T-helper 22 cell (primary cell): ENCODE measurements at regions not wholly inside any gene's neighbourhood (a gene's known extent, or its start where the extent isn't known, plus 50 kb on each side); places are given as distances from the start of the nearest gene placed in this dataset.

Source experiments
- DNase-seq: peaks from one replicate; pipeline ENCODE4 v3.0.0-alpha.2; 2020; ENCODE audit warnings: low read depth

DNA sequence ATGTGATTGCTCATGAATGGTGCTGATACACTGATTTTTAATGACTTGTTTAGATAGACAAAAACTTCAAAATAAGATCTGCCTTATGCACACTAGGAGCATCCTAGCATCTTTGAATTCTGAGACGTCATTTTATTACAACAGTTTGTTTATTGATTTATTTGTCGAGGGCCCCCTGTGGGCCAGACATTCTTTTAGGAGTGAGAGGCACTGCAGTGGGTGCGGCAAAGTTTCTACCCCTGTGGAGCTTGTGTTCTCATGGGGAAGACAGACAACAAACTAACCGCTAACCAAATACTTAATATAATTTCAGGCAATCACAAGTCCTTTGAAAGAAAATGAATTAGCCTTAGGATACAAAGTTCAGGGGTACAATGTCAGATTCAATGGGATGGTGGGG is 363.1 kb downstream of the RPS24 start:
- no peak for DNase-seq

- DNase-seq = no peak
Observed at GRCh38 chr10:78397786-78398185, 364.1 kb downstream of the RPS24 start.

DNA sequence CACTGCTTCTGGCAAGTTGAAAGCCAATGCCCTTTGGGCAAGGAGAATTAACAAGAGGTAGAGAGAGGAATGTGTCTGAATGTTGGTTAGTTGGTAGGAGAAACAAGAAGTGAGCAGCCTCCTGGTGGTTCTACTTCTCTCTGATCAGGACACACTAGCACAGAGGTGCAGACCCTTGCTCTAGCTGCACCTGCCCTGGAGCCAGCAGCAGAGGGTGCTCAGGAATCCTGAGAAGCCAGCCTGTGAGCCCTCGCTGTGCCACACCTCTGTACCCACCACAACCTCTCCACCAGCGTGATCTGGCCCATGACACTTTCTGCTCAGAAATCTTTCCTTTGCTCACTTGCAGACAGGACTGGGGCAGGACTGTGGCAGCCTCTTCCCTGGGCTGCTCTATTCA is 364.7 kb downstream of the RPS24 start:
- no peak for DNase-seq

GRCh38 chr10:78401624-78402367 is 368.1 kb downstream of the RPS24 start:
- DNase-seq = no peak

- no peak for DNase-seq
Observed at GRCh38 chr10:78402591-78402990, 368.9 kb downstream of the RPS24 start.

- no peak for DNase-seq
Observed at GRCh38 chr10:78403781-78404180, 370.1 kb downstream of the RPS24 start.

DNA sequence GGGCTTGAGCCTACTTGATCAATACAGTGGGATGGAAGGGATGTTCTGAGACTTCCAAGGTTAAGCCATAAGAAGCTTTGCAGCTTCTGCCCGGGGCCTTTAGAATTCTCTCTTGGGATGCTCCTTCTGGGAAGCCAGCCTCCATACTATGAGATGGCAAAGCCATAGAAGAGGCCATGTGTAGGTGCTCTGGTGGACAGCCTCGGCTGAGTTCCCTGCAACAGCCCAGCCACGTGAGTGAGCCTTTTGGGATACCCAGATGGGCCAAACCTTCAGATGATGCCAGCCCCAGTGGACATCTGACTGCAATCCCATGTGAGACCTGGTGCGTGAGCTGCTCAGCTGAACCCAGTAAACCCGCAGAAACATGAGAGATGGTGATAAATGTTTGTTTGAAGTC is 370.6 kb downstream of the RPS24 start:
- DNase-seq = no peak

- no peak for DNase-seq
Observed at GRCh38 chr10:78405231-78405630, 371.6 kb downstream of the RPS24 start.

- DNase-seq = no peak
Observed at GRCh38 chr10:78405736-78406135, 372.1 kb downstream of the RPS24 start.

DNA sequence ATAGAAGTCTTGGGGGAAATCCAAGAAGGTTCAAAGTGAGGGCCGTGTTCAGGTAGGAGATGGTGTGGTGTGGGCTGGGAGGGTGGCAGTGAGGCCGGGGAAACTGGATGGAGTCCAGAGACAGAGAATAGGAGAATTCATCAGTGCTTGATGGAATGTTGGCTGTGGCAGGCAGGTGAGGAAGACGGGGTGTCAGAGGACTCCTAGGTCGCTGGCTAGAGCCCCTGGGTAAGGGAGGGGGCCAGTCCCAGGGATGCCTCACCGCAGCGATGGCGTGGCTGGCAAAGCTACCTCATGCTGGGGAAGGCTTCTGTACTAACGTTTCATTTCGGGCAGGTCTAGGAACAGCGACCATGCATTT is 373.0 kb downstream of the RPS24 start:
- no peak for DNase-seq

DNA sequence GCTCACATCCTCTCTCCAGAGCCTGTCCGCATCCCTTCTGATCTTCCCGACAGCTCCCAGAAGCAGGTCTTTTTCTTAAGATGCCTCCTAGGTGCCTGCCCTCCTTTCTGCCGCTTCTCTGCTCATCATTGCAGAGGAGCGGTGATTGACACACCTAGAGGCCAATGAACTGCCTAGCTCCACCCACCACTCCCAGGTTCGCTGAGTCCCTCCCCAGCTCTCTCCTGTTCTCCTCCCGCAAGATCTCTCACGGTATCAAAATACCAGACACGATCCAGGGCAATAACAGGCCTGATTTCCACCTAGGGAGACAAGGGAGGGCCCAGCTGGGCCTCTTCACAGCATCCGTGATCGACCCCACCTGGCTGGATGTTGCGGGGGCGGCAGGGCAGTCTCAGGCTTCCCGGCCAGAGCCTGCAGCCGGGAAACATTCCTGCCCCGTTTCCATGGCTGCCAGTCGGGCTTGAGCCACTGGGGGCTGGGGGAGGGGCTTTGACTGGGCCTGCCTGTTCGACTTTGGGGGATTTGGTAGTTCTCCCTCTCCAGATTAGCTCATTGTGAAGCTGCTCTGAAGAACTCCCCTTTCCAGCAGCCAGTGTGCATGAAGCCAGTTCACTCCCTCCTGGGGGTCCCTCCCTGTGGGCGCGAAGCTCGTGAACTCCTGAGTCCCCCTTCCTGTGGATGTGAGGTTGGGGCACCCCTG is 373.5 kb downstream of the RPS24 start:
- DNase-seq = no peak

DNA sequence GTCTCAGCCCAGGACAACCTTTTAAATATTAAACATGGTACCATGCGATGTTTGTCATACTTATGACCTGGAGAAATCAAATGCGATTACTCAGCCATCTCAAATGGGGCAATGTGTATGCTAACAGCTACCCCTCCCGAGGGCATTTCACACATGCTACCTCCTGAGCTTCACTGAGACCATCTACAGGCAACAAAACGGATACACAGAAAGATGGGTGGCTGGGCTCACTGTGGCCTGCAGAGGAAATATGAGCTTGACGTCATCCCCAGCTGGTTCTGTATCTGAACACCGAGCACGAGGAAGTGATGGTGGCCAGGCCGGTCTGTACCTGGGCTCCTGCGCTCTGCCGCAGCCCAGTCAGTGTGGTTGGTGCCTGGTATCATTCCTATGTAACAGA is 374.3 kb downstream of the RPS24 start:
- no peak for DNase-seq

DNA sequence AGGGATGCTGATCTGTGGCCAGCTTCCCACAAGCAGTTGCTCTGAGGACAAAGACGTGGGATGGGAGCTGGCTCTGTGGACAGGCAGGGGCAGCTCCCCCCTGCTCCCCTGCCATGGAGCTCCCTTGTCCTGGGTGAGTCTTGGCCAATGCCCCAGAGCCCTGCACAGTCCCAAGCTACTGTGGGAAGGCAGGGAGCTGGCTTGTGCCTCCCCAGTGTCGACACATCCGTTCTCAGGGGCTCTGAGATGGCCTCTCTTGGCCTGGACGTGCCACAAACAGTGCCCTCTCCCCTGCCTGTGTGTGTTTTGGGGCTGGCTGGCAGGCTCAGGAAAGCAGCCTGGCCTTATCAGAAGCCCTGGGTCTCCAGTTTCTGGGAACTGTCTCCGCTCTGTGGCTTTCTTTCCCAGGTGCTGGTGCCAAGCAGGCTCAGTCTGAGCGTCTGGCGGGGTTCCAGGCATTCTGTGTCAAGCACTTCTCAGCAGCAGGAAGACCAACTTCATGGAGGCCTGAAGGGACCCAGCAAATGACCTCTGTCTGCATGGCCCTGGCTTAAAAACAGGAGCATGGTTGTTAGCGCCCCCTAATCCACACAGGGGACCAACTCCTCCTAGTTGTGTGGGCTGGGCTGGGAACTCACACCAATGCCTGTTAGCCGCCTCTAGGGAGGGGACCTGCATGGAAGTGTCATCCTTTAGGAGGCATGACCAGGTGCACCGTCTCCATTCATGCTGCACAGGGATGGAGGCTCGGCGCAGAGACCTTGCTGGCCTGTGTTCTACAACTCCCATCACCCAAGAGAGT is 375.2 kb downstream of the RPS24 start:
- no peak for DNase-seq

DNA sequence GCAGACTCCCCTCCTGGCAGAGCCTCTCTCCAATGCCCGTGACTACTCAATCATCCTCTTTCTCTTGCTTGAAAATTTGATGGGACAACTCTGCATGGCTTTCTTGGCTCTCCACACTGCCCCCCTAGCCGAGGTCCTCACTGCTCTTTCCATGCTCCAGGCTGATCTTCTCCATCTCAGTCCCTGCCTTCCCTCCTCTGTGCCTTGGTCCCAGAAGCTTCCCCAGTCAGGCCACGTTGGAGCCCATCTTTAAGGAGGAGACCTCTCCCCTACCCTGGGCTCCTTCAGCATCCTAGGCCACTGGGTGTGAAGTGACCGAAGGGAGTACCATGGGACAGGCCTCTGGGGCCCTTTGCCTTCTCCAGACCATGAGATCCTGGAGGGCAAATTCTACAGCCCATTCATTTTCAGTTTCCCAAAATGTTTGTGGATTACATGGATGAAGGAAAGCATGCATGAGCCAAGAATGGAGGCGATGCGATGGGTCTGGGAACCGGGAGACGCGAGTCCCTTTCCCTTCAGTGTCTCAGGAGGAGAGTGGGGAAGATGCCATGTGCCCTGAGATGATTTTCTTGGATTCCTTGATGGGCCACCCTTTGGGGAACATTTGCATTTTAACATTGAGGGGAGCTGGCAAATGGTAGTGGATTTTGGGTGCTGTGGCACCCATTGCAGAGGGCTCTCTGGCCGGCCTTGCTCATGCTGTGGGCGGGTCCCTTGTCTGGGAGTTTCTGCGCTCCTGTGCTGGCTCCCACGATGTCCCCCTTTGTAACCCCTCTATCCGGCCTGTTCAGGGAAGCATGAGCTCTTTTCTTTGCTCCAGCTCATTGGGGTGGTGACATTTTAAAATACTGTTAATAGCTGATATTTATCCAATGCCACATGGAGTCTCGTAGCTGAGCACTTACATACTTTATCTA is 376.6 kb downstream of the RPS24 start:
- DNase-seq = no peak

- no peak for DNase-seq
Observed at GRCh38 chr10:78411716-78412115, 378.1 kb downstream of the RPS24 start.

- DNase-seq = no peak
Observed at GRCh38 chr10:78412605-78413004, 378.9 kb downstream of the RPS24 start.

GRCh38 chr10:78413076-78414055 is 379.7 kb downstream of the RPS24 start:
- no peak for DNase-seq

- DNase-seq = no peak
Observed at GRCh38 chr10:78414380-78414779, 380.7 kb downstream of the RPS24 start.

DNA sequence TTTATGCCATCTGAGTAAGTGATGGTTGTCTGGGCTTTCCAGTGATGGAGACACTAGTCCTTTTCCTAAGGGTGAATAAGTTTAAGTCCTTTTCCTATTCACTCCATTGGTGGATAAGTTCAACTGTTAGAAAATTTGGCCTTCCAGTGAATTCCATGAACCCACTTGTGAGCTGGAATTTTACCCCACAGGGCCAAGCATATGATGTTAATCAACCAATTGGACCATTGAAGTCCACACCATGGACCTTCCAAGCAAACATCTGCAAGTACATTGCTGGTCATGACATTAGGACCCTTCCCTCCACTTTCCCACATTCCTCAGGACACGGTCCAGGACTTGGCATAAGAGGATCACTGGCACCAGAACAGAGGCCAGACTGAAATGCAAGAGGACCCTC is 381.4 kb downstream of the RPS24 start:
- no peak for DNase-seq
